ENCODE measurements at regions not wholly inside any gene's neighbourhood (a gene's known extent, or its start where the extent isn't known, plus 50 kb on each side); places are given as distances from the start of the nearest gene placed in this dataset.

DNA sequence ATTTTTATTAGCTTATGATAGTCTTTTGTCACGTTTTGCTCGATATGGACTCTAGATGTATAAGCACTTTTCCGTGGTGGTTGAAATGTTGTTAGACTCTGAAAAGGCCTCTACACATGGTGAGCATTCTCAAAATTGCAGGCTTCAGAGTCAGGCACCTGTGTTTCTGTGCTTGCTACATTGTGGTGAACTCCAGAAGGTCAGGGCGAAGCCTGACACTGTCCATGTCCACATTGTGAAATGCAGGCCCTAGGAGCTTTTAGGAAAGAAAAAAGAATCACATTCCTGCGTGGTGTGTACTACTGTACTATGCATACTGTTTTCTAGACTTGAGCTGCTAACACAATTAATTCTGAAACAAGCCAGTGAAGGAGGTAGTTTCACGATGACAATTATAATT is 86.3 kb downstream of the HS3ST1 start:
- DNase-seq (ENCODE audit: low read depth) = no peak

DNA sequence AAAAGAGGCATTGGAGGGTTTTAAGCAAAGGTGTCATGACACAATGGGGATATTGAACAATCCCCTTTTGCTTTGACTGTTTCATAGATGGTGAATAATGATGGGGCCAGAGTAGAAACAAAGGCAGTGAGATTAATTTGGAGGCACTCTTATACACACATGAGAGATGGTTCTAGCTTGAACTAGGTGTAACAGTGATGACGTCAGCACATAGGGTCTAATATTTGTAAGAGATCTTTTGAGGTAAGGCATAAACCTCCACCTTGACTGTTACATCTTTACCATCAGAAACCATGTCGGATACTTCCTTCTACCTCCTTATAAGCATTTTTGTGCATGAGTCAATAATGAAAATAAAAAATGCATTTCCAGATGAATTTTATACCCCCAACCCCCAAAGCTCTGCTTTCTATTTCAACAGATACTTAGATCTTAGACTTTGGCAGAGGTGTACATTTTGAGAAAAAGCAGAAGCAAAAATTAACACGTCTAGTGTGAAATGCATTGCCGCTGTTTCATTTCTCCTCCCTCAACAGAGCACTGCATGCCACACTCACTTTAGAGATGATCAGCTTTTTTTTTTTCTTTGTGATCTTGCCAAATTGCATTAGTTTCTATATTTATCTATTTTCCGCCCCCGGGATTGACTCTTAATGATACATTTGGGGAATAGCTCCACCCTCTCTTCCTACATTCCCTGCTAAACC is 87.2 kb downstream of the HS3ST1 start:
- DNase-seq (ENCODE audit: low read depth) = no peak

DNA sequence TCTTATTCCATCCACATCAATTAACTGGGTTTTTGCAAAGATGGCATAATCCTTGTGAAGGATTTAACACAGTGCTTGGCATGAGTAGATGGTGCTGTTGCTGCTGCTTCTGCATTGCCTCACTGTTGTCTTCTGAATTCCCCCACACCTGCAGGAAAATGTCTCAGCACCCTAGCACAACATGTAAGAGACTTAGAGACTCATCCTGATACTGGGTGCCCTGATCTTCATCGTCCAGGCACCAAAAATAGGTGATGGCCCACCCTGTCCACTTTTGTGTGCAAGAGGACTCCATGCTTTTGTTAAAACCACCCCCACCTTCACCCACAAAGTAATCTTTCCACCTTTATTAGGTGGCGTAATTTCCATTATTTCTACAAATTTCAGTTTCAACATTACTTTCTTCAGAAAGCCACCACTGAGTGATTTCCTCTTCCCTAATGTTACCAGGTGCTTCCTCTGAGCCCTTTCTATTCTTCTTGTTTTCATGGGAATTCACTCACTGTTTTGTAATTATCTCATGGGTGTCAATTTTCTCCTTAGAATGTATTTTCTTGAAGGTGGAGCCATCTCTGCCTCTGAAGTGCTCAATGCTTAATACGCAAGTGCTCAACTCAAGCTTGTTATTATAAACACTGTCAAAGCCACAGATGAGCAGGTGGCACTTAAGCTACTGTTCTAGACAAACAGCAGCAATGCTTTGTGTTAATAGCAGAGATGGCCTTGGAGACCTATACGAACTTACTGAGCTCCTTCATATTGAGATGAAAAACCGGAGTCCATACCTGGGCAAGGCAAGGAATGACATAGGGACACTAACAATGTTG is 89.5 kb downstream of the HS3ST1 start:
- no peak for DNase-seq (ENCODE audit: low read depth)

DNA sequence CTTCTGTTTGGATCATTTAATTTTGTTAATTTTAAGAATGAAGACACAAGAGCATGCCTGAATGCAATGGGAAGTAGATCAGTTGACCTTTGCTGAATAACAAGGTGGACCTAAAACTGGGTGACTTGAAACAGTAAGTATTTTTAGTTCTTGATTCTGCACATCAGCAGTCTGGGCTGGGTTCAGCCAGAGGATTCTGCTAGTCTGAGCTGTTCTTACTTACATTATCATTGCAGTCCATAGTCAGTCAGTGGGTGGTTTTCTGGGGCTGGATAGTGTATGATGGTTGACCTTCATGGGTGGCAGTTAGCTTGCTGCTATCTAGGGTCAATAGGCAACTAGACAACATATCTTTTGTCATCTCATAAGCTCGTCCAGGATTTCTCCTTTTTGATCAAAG is 91.4 kb downstream of the HS3ST1 start:
- no peak for DNase-seq (ENCODE audit: low read depth)

DNA sequence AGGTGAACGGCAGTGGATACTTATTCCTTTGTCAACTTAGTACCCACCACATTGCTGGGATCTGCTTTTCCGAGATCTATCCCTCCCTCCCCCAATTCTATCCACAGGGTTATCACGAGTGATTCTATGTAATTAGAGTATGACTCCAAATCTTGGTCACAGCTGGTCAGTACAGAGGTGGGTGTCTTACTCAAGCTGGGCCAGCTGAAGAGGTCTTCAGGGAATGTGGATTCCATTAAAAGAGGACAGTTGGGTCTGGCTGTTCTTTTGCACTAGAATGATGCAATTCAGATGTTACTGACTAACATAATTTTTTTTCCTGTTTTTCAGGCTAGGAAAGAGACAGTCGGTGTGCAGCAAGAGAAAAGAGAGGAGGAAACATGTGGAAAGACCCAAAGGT is 92.3 kb downstream of the HS3ST1 start:
- no peak for DNase-seq (ENCODE audit: low read depth)

DNA sequence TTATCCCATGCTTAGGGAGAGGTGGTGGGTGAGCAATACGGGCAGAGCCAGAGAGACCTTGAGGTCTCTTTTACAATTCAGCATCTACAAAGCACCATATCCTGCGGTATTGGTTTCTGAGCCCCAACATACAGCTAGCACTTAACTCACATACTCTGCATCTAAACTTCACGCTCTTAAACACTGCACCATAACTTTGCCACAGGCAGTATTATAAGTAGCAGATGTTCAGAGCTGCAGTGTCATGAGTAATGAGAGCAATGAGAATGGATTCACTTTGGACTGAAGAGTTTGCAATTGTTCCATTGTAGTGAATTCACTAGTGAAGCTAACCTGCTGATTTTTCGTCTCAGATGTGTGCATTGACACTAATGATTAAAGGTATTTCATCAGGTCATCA is 93.8 kb downstream of the HS3ST1 start:
- DNase-seq (ENCODE audit: low read depth) = no peak

DNA sequence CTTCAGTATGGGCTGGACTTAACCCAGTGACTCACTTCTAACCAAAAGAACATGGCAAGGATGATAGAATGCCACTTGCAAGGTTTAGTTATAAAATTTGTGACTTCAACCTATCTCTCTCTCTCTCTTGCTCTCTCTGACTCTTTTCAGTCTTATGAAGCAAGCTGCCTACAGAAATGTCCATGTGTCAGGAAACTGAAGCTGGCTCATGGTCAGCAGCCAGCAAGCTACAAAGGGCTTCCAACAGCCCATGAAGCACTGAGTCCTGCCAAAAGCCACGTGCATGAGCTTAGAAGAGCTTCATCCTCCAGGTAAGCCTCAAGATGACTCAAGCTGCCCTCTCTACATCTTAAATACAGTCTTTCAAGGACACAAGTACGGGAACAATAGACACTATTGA is 100.3 kb downstream of the HS3ST1 start:
- no peak for DNase-seq (ENCODE audit: low read depth)

DNA sequence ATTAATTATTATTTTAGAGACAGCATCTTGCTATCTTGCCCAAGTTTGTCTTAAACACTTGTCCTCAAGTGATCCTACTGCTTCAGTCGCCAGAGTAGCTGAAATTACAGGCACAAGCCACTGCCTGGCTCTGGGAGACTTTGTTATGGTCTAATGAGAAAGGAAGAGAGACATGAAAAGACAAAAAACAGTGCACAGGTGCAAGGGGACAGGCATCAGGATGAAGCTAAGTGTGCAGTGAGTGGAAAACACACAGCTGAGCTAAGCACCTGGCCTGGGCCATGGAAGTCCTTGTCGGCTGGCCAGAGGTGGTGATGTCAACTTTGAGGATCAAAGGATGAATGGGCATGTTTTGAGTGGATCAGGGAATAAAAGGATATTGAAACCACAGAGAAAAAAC is 102.7 kb downstream of the HS3ST1 start:
- no peak for DNase-seq (ENCODE audit: low read depth)

DNA sequence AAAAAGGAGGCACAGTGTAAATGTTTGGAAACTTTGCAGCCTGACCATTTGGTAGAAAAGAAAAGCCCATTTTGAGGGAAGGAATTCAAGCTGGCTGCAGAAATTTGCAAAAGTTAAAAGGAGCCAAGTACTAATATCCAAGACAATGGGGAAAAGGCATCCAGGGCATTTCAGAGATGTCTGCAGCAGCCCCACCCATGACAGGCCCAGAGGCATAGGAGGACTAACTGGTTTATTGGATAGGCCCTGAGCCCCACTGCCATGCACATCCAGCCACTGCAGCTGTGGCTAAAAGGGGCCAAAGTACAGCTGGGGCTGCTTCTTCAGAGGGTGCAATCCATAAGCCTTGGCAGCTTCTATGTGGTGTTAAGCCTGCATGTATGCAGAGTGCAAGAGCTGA is 104.9 kb downstream of the HS3ST1 start:
- DNase-seq (ENCODE audit: low read depth) = no peak

DNA sequence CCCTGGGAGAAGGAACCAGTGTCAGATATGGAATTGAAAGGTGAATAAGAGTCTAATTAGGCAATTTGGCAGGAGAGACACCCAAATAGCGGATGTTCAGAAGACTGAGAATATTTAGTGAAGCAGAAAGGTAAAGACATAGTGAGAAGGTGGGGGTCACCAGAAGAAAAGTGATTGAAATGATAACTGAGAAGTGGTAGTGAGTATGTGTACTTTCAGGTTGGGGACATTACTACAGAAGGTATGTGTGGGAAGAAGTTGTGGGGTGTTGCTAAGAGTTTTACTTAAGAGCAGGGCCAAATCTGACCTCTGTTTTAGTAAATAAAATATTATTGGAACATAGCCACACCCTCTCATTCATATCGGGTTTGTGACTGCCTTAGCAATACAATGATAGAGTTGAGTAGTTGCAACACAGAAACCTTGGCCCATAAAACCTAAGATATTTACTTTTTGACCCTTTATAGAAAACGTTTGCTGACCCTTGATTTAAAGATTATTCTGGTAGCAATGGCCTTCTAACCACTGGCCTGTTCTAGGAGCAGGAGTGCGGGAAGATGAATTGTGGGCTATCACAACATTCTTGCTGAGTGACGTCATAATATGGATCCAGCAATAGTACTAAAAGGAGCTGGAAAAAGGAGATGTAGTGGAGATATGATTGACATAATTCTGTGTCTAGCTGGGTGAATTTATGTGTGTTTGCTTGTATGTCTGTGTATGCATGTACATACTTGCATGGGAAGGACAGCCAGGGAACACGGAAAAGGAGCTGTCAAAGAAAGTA is 115.3 kb downstream of the HS3ST1 start:
- DNase-seq (ENCODE audit: low read depth) = no peak

DNA sequence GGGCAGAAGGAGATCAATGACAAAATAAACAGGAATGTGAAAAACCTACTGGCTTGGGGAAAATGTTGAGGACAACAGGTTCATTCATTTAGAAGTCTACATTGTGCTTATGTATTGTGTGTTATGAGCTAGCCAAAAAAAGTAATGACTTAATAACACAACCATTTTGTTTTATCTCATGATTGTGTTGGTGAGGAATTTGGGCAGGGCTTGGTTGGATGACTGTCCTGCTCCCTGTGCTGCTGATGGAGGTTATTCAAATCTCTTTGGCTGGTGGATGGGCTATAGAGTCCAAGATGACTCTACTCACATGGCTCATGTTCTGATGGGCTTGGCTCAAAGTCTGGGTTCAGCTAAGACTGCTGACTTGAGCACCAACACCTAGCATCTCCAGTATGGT is 116.3 kb downstream of the HS3ST1 start:
- DNase-seq (ENCODE audit: low read depth) = no peak

DNA sequence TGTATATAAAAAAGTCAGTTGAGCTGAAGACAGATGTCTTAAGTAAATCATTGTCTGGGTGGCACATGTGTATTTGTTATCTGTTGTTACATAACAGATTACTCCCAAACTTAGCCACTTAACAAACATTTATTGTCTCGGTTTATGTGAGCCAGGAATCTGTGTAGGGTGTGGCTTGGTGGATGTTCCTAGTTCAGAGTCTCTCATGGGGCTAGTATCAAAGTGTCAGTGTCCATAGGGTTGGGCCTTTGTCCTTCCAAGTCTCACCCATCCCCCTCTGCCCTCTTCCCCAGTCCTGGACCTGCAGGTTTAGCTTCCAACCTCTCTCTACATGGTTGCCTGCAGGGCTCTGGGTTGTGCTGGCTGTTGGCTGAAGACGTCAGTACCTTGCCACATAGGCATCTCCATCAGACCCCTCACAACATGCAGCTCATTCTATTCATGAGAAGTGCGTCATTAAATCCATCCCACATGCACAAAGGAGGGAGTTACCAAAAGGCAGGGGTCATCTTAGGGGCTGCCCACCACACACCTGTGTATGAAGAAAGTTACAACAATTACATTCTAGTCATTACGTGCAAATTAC is 127.5 kb downstream of the HS3ST1 start:
- DNase-seq (ENCODE audit: low read depth) = no peak

DNA sequence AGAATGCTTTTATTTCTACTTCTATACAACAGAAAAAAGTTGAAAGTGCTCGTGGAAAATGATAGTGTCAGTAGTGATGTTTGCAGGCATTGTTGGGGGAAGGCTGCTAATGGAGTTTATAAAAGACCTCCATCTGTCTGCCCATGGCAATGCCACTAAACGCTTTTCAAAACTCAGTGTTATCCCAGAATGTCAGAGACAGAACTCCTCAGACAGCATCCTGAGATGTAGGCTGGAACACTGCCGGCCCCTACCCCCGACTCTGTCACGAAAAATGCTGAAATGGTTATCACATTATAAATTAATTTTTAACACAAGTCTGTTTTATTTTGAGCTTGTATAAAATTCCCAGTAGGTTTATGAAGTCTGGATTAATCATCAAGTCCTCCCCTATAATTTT is 128.9 kb downstream of the HS3ST1 start:
- DNase-seq (ENCODE audit: low read depth) = no peak

DNA sequence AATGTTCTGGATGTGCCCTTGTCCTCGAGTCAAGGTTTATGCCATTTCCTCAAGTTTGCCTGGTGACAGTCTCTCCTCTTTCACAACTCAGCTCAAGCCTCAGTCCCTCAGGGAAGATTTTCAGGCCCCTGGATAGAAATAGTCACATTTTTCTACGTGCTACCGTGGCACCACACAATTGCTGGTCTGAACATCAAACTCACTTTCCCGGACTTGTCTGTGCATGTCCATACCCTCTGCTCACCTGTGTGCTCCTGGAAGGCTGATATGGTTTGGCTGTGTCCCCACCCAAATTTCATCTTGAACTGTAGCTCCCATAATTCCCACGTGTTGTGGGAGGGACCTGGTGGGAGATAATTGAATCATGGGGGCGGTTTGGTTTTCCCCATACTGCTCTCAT is 129.7 kb downstream of the HS3ST1 start:
- DNase-seq (ENCODE audit: low read depth) = no peak

DNA sequence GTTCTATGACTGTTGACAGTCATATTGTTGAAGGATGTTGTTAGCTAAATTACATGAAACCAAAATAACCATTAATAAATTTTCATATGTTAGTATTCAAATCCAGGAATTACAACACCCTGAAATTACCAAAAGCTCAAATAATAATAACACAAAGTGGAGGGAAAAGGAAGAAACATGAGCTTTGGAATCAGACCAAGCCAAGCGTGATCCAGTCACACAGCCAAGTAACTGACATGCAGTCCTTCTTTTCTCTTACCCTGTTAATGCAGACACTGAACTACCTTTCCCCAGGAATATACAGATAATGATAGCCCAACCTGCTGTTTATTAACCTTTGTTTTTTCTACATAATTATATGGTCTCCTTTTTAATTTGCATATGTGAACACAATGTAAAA is 130.2 kb downstream of the HS3ST1 start:
- no peak for DNase-seq (ENCODE audit: low read depth)

DNA sequence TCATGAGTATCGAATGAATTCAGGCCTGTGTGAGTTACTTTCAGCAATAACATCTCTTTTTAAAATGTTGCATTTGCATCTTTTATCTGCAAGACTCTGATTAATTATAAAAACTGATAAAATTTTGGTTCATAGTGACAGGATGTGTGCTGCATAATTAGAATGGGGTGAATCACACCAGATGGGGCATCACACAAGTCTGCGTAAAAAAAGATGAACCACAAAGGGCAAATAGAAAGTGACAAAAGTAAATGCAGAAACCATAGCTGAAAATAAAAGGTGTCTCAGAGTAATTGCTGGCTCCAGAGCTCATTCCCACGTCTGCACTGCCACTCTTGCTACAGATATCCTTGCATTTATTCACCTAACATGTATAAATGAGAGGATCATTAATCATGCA is 131.1 kb downstream of the HS3ST1 start:
- DNase-seq (ENCODE audit: low read depth) = no peak

DNA sequence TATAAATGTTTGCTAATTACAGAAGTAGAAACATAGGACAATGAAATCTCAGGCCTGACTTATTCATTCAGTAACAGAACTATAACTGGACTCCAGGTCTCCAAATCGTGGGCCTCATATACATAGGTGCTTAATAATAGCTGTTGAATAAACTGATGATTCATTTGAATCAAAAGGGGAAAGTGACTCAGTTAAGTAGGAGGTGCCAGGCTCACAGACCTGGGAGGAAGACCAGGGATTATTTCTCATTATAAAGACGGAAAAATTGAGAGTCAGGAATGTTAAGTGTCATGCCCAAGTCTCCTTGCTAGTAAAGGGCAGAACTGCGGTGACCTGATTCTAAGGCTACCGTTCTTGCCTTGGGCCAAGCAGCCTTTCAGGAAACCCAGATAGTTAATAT is 131.5 kb downstream of the HS3ST1 start:
- DNase-seq (ENCODE audit: low read depth) = no peak

DNA sequence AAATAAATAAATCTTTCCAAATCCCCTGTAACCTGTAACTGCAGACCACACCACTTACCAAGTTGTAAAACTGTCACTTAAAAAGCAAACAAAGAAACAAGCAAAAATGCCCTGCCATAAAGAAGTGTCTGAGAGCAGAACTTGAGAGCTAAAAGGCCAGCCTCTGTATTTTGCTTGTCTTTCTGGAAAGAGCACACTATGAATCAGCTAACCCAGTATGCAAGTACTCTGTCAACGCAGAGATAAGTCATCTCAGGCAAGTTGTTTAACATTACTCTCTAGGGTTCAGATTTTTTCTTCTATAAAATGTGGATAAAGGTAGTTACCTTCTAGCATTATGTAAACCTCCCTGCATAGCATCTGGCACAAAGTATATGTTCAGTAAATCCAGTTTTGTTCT is 134.8 kb downstream of the HS3ST1 start:
- DNase-seq (ENCODE audit: low read depth) = no peak

DNA sequence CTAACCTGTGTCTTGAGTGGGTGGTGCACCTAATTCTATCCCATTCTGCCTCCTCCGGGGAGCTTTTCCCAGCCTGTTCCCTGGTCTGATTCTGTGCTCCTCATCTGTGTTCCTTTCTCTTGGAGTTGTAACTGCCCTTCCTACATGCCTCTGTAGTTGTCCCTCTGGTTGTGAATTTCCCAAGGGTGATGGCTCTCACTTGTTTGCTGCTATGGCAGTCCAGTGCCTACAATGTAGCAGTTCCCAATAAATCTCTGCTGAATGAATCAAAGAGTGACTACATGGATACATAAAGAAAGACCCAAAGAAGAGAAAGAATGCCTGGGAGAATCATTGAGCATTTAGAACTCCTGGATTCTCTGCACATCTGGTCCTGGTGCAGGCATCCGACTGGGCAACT is 141.6 kb downstream of the HS3ST1 start:
- no peak for DNase-seq (ENCODE audit: low read depth)

DNA sequence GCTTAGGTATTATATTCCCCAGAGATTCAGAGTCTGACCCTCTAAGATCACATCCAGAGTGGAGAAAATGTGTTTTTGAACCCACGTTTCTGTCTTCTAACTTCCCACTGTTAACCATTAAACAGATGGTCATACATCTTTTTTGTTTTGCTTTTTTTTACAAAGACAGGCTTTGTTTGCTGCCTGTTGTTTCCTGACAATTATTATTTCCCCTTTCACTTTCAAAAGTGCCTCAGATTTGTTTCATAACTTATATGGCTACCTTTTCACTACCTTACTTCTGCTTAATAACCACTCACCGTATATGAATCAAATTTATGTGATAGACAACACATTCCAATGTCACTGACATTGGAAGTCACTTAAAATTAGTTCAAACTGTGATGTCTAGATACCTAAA is 142.2 kb downstream of the HS3ST1 start:
- no peak for DNase-seq (ENCODE audit: low read depth)

DNA sequence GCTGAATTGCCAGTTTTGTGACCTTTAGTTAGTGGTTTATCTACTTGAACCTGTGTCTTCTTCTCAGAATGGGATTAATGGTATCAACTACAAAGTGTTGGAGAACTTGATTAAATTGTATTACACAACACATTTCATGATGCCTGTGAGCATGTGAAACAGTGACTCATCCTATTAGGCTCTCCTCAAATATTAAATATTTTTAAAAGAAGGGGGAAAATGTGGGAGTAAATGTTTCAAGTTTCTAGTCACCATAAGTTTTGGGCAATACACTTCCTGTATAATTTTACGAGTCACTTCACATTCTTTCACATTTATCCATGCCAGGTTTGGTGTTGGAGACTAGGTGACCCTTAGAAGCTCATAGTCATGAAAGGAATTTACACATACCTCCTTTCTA is 147.0 kb downstream of the HS3ST1 start:
- DNase-seq (ENCODE audit: low read depth) = no peak

DNA sequence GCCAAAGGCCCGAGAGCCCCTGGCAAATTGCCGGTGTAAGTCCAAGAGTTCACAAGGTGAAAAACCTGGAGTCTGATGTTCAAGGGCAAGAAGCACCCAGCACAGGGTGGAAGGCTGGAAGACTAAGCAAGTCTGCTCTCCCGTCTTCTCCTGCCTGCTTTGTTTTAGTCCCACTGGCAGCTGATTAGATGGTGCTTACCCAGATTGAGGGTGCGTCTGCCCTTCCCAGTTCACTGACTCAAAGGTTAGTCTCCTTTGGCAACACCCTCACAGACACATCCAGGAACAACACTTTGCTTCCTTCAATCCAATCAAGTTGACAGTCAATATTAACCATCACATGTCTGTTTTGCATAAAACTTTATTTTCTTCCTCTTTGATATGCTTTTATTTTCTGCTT is 157.4 kb downstream of the HS3ST1 start:
- no peak for DNase-seq (ENCODE audit: low read depth)

DNA sequence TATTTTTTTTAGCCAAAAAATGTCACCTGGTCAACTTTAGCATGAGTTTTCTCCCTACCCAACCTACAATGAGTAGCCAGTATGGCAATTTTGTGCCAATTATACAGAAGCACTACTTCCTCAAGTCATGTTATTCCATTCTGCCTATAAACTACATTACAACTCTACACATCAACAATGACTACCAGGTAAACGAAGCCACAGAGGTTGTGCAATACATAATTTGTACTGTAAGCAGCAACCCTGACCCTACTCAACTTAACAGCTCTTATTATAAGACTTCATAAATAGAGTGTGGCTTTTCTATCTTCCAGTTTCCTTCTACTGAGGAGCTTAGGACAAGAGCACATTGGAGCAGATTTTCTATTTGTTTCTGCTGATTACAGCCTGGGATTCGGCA is 160.5 kb downstream of the HS3ST1 start:
- no peak for DNase-seq (ENCODE audit: low read depth)

Data from fibroblast of gingiva (primary cell).